ELF-1 (cell line): ENCODE measurements at regions not wholly inside any gene's neighbourhood (a gene's known extent, or its start where the extent isn't known, plus 50 kb on each side); places are given as distances from the start of the nearest gene placed in this dataset.

Experiments used
- DNase-seq: peaks from one replicate; pipeline ENCODE4 v3.0.0-alpha.2; 2016; ENCODE audit warnings: low read depth, low spot score

DNA sequence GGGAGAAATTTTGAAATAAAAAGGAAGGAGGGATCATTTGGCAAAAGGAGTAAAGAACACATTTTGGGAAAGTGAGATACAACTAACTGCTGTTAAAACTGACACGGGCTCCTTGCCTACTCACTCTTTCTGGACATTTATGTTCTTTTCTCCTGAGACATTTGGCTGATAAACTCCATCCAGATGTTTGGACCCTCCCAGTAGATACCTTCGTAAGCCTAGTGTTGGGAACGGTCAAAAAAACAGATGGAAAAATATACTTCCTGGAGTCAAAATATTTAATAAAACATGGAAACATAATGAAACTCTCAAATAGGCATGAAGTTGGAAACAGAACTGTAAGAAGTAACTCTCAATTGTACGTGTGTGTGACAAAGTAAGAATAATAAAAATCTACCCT is 360.1 kb upstream of the RIOK2 start:
- DNase-seq: no peak

DNA sequence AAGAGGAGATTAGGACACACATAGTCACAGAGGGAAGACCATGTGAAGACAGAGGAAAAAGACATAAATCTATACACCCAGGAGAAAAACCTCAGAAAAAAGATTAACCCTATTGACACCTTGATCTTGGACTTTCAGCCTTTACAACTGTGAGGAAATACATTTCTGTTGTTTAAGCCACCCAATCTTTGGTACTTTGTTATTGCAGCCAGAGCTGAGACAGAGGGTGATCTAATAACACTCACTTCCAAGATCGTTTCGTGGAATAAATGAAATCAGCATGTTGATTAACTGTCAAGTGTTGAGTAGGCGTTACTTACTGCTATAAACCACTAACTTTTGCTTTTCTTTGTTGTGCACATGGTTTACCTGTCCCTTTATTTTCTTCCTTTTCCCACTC is 361.2 kb upstream of the RIOK2 start:
- no peak for DNase-seq

DNA sequence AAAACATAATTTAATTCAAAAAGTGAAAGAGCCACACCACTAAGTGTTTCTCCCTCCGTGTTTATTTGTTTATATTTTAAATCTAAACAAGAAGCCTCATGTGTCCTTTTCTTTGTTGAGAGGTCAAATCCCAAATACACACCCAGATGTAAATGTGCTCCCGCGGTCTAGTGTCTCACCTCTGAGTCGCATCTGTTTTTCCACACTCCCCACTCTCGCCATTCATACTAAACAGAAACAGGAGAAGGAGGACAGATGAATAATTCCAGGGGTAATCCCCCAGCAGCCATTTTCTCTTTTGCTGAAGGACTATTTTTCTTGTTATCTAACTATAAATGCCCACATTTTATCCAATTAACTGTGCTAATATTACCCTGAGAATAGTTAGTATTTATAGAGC is 361.6 kb upstream of the RIOK2 start:
- no peak for DNase-seq

DNA sequence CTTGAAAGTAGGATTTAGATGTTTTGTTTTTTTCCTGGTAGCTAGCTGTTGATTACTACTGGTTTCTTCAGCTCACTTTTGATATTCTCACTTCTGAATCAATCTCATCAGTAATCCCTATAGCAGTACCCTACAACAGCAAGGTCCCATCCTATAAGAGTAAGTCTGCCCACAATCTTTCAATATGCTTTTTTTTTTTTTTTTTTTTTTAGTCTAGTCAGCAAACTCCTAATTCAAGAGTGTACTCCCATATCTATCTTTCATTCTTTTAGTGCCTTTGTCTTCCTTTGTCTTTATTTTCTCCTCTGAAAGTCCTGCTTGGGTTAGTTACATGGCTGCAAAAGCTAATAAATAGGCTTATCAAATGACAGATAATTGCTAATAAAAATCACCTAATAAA is 362.4 kb upstream of the RIOK2 start:
- no peak for DNase-seq

DNA sequence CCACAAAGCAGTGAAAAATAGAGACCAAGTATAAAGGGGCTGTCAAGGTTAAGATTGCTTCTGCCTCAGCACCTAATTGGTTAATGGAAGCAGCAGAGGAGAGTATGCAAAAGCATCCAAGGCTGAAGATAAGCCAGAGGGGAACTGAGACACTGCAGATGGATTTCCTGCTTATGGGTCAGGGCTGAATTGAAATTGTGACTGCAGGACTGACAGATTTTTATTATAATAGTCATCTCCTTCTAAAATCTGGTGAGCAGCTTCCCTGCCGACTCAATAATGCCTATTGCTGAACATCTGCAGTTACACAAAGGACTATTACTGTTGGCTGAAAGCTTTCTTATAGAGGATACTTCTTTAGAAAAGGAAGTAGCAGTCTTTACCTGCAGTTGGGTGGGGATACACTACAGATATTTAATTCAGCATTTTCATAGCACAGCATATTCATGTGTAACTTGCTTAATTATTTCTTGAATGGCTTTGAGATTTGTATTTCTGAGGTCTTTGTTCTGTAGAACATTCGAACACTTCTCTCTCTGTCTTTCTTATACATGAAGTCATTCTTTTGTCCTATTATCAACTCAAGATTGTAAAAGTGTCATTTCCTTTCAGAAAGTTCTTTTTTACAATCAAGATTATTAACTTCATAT is 363.0 kb upstream of the RIOK2 start:
- DNase-seq: no peak

DNA sequence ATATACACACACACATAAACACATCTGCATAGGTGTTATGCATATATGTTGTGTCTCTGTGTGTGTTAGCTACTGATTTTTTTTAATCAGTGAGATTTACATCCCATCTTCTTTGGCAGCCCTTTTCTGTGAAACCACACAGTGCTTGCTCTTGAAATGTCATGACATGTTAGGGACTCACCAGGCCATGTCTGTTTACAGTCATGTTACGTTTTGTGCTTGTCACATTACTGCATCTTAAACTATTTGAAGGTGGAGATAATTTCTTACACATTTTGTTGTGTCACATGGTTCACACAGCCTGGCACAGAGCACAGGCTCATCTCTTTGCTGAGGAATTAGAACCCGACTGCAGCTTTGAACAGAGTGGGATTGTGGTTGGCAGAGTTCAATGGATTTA is 364.4 kb upstream of the RIOK2 start:
- no peak for DNase-seq

DNA sequence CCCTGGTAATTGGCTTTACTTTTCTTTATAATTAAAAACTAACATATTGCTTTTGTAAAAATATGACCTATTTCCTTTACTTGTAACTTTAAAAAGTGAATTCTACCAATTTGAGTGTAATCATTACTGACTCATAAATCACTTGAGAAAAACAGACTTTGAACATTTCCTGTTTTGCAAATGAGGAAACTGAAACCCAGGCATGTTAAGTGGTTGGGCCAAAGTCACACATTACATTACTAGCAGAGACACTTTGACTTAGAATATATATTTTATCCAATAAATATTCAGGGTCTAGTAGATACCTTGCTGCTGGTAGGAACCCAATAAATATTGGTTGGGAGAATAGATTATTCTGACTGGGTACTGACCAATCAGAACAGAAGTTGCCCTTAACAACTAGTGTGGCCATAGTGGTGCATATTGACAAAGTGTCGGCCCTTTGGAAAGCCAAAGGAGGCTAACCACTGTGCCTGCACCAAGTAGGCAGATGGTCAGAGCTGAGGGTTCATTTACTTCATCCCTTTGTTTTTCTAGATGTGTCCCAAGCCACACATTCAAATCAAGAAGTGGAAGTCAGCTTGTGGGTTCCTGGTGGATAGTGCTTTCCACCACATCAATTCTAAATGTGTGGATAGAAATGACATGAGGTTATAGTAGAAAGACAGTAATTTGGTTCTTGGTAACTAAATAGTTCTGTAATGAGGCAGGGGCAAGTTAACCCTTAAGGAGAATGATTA is 365.1 kb upstream of the RIOK2 start:
- no peak for DNase-seq

DNA sequence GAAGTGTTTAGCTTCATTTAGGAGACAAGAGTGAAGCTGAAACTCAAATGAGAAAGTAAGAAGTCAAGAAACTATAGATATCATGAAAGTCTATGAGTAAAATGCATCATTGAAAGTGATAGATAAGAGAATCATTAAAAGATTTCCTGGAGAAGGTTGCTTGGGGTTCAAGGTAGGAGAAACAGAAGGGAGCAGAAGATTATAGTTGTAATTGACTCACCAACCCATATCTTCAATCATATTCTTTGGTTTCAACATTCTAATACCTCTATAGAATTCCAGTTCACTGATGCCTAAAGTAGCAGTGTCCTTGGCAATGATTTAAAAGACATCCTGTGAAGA is 365.7 kb upstream of the RIOK2 start:
- no peak for DNase-seq

DNA sequence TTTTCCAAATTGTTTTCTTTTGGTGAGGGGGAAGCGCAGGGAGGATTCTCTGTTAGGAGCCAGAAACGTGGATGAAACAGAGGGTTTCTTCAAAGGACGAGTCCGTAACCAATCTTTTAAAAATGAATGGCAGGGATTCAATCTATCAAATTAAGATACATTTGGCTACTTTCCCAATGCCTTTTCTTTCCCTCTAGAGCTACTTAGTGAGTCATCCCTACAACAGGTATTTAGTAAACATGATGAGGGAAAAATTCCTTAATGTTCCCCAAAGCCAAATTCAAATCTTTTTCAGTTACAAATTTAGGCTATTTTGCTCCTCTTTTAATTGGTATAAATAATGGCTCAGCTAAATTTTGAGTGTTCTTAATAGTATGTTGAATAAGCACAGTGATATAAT is 366.4 kb upstream of the RIOK2 start:
- no peak for DNase-seq

DNA sequence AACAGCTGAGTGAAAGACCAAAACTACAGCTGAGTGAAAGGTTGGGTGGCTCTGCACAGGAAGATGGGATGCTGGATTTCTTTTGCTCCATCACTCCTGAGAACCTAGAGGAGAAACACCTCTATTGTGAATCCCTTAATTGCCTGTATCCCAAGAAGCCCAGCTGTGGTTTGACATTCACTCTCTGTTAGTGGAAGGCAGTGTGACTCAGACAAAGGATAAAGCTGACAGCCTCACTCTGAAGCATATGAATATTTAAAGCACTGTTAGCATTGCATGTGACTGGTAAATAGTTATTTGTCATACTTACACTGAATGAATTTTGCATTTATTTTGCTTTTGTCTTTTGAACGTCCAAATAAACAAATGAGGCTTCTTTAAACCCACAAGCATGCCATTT is 367.1 kb upstream of the RIOK2 start:
- no peak for DNase-seq

DNA sequence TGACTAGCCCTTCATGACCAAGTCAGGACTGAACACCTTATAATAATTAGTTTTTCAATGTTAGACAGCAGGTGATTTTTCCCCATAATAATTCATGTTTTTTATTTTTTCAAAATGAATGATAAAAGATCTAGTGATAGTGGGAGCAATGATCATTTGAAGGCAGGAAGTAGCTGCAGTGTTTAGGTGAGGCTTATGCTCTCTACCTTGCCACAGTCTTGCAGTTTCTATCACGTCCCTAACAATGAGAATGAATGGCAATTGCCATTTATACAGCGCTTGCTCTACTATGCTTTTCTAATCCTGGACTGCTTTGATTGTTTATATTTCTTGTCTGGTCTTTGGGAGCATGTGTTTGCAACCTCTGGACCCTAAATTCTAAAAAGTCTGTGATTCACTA is 367.8 kb upstream of the RIOK2 start:
- no peak for DNase-seq

DNA sequence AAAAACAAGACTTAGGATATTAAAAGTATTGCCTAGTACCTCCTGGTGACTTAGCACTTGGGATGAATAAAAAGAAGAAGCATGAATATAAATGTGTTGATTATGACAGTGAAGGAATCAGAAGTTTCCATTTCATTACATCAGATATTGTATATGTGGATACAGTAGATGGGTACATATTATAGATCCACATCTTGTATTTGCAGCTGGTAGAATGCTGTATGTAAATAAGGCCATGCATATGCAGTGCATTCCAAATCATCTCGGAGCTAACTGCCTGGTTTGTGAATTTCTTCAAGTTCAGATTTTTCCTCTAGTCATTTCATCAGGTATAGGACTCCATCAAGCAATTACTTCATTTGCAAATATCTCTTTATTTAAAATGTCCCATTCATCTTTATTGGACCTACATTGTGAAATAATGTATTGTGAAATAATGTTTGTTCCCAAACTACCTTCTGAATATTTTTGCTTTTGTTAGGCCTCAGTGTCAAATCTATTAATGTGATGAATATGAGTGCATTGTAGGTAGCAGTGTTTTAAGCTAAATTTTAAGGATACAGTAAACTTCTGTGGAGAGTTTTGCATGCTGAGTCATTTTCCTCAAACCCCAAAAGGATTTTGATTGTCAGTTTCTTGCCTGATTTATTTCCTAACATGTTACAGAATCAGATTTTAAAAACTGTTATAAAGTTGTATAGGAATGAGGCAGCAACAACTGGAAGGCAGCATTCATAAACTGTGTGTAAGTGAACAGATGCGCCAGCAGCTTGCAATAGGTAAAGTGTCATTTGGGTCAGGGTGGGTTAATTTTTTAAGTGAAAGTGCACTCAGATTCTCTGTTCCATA is 370.8 kb upstream of the RIOK2 start:
- no peak for DNase-seq

DNA sequence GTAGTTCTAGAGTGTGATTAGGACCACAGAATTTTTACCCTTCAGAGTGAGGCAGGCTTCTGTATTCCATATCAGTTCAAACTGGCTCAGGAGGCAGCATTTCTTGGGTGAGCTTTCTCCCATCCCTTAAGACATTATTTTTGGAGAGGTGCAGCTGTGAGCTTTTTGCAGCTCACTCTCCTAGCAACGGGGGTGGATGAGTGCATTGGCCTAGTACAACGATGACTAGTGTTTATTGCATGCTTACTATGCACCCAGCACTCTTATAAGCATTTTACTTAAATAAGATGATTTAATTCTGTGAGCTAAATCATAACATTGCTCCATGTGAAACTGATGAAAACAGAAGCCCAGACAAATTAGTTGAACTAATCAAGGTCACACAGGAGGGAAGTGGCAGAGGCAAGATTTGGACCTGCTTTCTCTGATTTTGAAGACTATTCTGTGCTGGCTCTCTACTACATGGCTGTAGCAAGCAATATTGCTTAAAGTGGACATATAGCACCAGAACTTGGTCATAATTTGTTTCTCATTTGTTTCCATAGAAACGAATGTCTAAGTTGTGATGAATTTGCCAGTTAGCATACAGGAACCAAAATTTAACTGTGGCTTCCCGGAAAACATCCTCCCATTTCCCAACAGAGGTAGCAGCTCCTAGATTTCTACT is 372.1 kb upstream of the RIOK2 start:
- no peak for DNase-seq

DNA sequence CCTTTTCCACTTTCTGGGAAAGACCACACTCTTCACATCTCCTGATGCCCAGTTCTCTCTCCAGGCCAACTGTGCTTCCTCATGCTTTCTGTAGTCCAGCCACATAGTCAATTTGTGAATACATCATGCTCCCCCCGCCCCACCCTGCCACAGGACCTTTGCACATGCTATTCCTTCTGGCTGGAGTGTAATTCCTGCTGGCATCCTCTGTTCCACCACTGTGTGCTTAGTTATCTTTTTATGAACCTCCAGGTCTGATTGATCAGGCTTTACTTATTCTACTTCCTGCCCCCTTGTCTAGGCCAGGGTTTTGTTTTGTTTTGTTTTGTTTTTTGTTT is 372.6 kb upstream of the RIOK2 start:
- no peak for DNase-seq

DNA sequence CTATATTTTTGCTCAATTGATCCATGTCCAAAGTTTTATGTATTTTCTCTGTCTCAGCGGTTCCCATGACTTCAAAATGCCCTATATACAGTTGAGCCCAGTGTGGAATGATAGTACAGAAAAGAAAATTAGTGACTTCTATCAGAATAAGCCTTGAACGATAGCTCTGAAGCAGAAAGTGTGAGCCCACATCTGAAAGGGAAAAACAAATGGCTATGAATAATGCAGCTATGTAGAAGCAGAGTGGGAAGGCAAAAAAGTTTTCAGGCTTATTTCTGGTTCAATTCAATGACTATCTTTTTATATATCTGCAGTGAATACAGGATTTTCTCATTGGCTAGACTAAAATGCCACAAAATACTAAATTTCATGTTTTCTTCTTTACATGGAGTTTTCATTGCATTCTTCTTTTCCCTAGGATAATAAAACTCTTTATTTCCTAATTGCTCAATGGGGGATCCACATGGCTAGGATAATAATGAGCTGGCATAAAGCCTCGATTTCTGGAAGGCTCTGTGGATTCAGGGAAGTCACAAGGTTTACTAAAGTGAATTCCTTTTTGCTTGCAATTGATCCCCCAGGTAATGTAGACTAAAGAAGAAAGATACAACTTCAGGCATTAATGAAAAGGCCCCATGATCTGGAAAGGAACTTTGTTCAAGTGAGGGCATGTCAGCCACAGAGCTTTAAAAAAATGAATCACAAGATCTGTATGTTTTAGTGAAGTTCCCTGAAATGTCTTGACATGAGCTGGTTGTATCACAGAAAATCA is 377.0 kb upstream of the RIOK2 start:
- DNase-seq: no peak

DNA sequence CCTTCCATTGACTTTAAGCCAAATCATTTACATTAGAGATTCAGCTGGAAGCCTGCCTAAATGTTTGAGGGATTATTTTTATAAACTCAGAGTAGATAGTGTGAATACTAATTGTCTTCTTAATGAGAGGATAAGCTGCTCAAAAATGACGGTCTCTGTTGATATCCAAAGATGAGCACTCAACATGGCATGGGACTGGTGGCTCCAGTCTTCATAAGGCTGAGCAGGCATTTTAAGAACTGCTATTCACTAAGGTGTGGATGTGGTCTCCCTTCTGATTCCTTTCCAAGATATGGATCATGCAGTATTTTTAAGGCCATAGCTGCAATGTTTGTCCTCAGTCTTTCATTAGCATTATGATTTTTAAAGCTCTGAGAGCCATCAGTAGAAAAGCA is 377.5 kb upstream of the RIOK2 start:
- no peak for DNase-seq

DNA sequence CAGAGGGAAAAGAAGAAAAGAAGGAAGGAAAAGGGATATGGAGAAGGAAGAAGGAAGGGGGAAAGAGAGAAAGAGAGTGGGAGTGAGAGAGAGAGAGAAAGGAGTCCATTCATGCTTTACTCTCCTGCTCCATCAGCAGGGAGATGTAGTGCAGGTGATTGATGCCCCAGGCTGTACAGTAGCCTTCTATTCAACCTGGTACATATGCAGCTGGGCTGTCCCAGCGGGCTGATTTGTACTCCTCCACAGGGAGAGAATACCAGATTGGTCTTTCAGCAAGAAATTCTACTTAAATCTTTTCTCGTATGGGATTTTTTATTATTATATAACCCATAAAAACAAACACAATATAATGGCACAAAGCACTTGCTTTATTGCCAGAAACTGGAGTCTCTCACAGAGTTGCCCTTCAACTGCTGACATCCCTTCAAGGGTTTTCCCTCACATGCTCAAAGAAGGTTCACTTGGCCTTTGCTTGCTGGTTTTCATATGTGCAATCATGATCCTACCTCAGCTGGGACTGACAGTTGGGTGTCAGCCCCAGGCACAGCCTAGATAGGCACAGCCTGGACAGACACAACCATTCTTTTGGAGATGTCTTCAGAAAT is 380.1 kb upstream of the RIOK2 start:
- no peak for DNase-seq

DNA sequence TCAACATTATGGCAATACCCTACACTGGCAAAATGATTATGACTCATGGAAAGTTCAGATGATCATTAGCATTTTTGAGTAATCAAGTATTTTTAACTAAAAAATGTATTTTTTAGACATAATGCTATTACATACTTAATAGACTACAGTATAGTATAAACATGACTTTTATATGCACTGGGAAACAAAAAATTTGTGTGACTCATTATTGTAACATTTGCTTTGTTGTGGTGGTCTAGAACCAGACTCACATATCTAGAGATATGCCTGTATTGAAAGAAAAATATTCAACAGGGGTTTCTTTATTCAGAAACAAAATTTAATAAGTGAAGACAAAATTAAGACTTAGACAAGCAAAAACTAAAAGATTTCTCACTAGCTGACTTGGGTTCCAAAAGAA is 385.3 kb upstream of the RIOK2 start:
- DNase-seq: no peak

DNA sequence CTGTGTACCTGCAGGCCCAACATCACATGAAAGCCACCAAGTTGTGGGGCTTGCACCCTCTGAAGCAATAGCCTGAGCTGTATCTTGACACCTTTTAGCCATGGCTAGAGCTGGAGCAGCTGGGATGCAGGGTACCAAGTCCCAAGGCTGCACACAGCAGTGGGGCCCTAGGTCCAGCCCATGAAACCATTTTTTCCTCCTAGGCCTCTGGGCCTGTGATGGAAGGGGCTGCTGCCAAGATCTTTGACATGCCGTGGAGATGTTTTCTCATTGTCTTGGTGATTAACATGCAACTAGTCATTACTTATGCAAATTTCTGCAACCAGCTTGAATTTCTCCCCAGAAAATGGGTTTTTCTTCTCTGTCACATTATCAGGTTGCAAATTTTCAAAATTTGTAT is 387.2 kb upstream of the RIOK2 start:
- DNase-seq: no peak

DNA sequence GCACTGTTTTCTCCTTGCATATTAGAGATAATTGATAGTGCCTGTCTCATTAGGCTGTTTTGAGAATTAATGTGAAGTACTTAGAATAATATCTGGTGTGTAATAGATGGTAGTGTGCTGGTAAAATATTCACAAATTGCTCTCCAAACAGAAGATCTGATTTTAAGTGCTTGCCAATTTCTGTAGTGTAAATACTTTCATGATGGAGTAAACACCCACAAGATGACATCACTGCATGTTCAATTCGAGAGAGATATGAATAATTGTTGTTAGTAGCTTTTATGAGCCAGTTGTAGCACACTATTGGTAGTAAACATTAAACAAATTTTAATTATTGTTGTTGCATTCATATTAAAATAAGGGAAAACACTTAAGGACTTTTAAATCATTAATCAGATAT is 392.3 kb upstream of the RIOK2 start:
- DNase-seq: no peak

DNA sequence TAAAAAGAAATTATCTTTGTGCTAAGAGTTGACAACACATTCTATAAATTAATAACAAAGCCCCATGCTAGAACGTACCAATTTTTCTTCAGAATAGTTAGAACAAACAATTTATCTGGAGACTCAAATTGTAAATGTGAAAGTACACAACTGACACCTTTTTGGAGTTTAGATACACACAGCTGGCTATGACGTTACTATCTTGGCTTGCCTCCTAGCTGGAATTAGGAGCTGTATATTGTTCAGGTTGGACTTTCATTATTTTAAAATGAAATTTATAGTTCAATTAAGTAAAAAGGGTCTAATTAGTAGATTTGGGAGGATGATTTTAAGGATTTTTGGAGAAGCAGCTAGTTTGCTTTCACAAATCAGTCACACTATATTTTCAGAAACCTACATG is 393.9 kb upstream of the RIOK2 start:
- DNase-seq: no peak
